ENCODE measurements at regions not wholly inside any gene's neighbourhood (a gene's known extent, or its start where the extent isn't known, plus 50 kb on each side); places are given as distances from the start of the nearest gene placed in this dataset.
"Not testable (repeated sequence)": the region's sequence is repeated elsewhere in the genome, so short reads cannot be mapped to it uniquely, and the experiment has no call there.

GRCh38 chr18:54662986-54663385 lies 71.9 kb downstream of the DYNAP start:
- DNase-seq (ENCODE audit: low spot score), result no peak

DNA sequence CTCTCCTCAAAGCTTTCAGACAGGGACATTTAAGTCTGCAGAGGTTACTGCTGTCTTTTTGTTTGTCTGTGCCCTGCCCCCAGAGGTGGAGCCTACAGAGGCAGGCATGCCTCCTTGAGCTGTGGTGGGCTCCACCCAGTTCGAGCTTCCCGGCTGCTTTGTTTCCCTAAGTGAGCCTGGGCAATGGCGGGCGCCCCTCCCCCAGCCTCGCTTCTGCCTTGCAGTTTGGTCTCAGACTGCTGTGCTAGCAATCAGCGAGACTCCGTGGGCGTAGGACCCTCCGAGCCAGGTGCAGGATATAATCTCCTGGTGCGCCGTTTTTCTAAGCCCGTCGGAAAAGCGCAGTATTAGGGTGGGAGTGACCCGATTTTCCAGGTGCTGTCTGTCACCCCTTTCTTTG lies 78.7 kb downstream of the DYNAP start:
- DNase-seq (ENCODE audit: low spot score), result not testable (repeated sequence)

DNA sequence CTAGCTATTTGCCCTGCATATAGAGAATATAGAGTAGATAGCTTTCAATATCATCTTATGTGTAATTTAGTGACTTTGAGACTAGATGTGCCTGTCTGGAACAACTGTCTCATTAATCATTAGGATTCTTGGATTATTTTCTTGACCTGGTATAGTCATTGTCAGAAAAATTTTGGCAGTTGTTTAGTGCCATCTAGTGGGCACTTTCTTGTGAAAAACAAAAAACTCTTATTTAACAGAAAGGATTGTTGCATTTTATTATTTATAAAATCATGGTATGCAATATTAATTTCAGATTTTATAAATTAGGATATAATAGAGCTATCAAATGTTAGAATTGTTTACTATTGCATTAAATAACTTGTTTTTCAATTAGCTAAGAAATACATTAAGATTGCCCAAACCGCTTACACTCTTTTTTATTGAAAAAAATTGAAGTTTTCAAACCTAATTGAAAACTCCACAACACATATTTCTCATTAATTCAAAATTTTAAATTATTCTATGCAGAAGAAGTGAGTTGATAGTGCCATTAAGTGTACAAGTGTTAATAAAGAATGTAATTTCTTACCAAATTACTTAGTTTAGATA lies 80.3 kb downstream of the DYNAP start:
- DNase-seq (ENCODE audit: low spot score), result peak; percentile 45

DNA sequence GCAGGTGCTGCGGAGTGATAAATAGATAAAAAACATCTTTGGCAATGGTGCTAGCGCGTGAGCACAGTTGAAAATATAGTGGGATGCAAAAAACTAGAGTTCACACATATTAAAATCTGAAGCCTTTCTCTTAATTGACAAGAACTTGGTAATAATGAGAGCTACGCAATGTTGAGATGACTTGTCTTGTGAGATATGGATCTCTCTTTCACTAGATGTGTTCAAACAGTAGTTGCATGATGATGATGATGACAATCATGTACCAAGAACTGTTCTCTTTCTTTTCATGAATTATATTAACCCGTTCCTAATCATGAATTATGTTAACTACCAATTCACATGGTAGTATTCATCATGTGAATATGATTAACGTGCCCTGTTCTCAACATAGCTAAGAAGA lies 81.1 kb downstream of the DYNAP start:
- DNase-seq (ENCODE audit: low spot score), result no peak

- DNase-seq (ENCODE audit: low spot score), result no peak
These were observed 81.9 kb downstream of the DYNAP start for GRCh38 chr18:54672846-54673475.

- no peak for DNase-seq (ENCODE audit: low spot score)
These were observed 82.9 kb downstream of the DYNAP start for GRCh38 chr18:54673936-54674335.

- DNase-seq (ENCODE audit: low spot score), result no peak
These were observed 84.0 kb downstream of the DYNAP start for GRCh38 chr18:54675076-54675475.

GRCh38 chr18:54679318-54680149 lies 88.5 kb downstream of the DYNAP start:
- DNase-seq (ENCODE audit: low spot score), result peak; percentile 74

GRCh38 chr18:54684784-54685183 lies 93.7 kb downstream of the DYNAP start:
- DNase-seq (ENCODE audit: low spot score), result no peak

GRCh38 chr18:54689319-54689718 lies 98.3 kb downstream of the DYNAP start:
- DNase-seq (ENCODE audit: low spot score), result no peak

- no peak for DNase-seq (ENCODE audit: low spot score)
These were observed 99.2 kb downstream of the DYNAP start for GRCh38 chr18:54690198-54690597.

- DNase-seq (ENCODE audit: low spot score), result no peak
These were observed 101.4 kb downstream of the DYNAP start for GRCh38 chr18:54692463-54692862.

GRCh38 chr18:54696616-54697293 lies 105.7 kb downstream of the DYNAP start:
- no peak for DNase-seq (ENCODE audit: low spot score)

DNA sequence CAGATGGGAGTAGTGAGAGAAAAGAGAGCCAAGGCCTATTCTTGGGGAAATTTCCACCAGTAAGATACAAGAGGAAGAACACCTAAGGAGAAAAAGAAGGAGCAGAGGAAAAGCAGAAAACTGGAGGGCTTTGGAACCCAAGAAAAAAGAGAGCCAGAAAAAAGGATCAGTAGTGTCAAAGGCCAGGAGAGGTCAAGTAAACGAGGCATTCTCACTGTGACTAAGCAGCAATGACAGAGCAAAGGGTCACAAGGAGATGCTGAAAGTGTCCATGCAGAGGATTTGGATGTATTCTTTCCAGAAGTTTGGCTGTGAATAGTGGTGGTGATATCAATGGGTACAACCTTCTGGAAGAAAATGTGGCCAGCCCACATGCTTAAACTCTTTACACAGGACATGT lies 109.5 kb downstream of the DYNAP start:
- no peak for DNase-seq (ENCODE audit: low spot score)

DNA sequence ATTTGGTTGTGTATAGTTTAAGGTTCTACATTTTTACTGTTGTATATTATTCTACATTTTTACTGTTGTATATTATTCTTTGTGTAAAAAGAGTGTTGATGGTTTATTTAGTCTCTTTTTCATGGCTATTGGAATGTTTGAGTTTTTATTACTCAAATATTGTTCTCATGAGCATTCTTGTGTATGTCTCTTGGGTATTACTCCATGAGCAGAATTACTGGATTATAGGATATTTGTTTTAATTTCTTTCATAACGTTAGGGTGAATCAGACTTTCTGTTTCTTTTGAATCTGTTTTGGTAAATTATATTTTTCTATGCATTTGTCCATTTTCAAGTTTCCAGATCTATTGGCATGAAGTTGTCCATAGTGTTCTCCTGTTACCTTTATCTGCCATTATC lies 111.6 kb downstream of the DYNAP start:
- no peak for DNase-seq (ENCODE audit: low spot score)

GRCh38 chr18:54710074-54710899 lies 118.0 kb upstream of the RAB27B start:
- no peak for DNase-seq (ENCODE audit: low spot score)

- DNase-seq (ENCODE audit: low spot score), result no peak
These were observed 117.4 kb upstream of the RAB27B start for GRCh38 chr18:54710900-54711281.

DNA sequence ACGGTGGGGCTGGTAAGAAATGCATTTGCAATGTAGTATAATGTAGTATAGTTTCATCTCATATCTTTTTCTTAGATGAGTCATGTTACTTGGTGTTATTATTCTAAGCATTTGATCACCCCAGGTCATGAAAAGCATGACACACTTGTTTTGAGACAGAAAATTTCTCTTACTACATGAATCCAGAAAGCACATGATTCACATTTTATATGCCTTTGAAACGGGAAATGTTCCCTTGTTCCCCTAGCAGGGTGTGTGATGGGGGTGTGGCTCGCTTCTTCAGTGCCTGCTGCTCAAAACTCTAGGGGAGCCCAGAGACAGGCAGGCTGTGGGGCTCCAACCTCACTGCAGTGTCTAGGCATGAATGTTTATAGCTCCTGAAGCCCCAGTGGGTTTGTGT lies 116.0 kb upstream of the RAB27B start:
- DNase-seq (ENCODE audit: low spot score), result peak; percentile 8

- DNase-seq (ENCODE audit: low spot score), result no peak
These were observed 115.5 kb upstream of the RAB27B start for GRCh38 chr18:54712758-54713157.

- no peak for DNase-seq (ENCODE audit: low spot score)
These were observed 114.9 kb upstream of the RAB27B start for GRCh38 chr18:54713386-54713785.

DNA sequence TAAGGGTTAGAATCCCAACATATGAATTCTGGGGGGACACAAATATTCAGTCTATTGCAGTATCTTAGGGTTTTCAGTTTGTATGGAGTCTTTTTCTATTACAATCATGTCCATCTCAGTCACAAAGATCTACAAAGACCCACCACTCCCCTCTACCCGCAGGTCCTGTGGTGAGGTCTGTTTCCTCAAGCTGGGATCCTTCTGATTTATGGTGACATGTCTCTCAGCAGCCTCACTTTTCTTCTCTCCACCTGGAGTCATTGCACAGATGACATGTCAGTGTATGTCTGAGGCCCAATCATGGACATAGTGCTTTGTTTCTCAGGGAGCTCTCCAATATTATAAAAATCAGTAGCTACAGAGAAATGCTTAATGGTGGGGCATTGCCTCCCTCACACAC lies 113.4 kb upstream of the RAB27B start:
- no peak for DNase-seq (ENCODE audit: low spot score)

DNA sequence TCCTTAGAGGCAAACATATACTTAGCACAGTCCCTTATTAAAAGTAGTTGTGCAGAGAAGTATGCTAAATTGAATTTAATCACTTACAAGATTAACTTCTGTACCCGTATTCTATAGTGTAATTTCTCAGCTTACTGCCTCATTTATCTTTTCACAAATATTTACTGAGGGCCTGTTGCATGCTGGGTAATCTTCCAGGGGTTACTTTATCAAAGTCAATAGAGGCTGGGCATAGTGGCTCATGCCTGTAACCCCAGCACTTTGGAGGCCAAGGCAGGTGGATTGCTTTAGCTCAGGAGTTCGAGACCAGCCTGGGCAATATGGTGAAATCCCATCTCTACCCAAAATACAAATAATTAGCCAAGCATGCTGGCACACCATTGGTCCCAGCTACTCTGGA lies 111.7 kb upstream of the RAB27B start:
- no peak for DNase-seq (ENCODE audit: low spot score)
